GM18870 (cell line): ENCODE measurements at regions not wholly inside any gene's neighbourhood (a gene's known extent, or its start where the extent isn't known, plus 50 kb on each side); places are given as distances from the start of the nearest gene placed in this dataset.

Source experiments
- ATAC-seq: cut with Tn5 transposase; IDR thresholded peaks from one replicate; pipeline ENCODE4 v1.9.1; 2021; ENCODE audit warnings: moderate library complexity; ENCODE audit not compliant: unreplicated experiment

GRCh38 chr18:40524881-40525280 is 1430.2 kb upstream of the PIK3C3 start:
- ATAC-seq: no peak

DNA sequence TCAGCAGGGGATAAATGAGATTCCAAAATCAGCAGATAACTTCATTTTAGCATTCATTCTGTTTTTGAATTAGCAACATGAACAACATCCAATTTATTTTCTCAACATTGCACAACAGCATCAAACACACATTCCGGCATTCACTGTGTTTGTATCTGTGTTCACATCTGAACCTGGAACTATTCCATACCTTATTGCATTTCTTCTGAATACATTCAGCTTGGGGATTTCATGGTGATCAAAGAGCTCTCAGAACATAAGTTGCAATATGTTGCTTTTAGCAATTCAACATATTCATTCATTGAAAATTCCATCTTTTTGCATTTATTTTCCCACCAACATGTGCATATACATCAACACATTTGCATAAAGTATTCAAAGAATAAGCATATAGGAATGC is 1431.7 kb upstream of the PIK3C3 start:
- no peak for ATAC-seq

- no peak for ATAC-seq
Measured at GRCh38 chr18:40501026-40501425, 1454.0 kb upstream of the PIK3C3 start.

DNA sequence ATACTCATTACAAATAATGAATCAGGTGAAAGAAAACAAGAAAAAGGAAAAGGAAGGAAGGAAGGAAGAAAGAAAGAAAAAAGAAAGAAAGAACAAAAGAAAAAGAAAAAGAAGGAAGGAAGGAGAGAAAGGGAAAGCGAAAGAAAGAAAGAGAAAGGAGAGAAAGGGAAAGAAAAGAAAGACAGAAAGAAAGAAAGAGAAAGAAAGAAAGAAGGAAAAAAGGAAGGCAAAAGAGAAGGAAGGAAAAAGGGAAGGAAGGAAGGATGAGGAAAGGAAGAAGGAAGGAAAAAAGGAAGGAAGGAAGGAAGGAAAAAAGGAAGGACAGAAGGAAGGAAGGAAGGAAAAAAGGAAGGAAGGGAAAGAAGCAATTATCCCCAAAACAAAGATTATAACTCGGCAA is 1460.4 kb upstream of the PIK3C3 start:
- ATAC-seq: no peak

DNA sequence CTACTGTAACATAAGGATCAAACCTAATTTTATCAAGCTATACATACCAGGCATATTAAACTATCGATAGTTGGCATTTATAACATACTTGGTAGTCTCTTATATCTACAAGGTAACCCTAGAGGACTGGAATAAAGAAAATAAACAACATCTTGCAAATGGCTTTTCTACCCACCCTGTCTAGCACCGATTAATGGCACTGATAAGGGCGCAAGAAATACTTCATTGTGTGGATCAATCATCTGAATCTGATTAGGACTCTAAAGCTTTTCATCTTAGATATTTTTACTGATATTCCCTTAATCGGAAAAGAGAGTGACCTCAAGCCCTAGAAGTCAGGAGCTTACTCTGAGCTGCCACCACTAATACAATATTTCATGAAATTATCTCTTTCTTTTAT is 1461.7 kb upstream of the PIK3C3 start:
- ATAC-seq: no peak

DNA sequence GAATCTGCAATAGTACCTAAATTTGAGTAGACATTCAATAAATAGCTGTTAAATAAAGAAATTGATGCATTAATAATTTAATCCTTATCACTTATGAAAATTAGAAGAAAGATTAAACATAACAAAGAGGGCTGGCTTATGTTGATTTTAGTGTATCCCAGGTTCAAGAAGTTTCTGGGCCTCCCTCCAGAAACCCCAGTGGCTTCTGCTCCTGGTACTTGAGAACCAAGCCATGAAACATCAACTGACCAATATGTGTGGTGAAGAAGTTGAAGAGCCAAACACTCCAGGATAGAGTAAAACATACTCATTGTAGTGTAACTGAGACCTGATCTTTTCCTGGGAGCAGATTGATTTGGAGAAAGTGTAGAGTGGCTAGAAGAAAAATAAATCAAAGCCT is 1465.7 kb upstream of the PIK3C3 start:
- ATAC-seq: no peak

DNA sequence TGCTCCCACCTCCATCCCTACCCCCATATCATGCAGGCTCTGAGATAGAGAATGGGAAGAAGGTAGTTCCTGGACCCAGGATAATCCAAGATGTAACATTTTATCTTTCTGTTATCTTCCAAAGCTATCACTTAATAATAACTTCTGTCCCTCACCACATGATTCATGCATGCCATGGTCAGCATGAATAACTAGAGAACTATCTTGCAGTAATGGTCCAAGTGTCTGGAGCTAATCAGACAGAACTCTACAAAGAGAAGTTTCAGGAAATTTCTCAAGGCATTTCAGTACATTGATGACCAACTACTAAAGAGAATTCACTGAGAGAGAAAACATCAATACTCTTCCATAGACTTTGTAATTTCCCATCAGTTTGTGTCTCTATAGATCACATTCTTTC is 1469.7 kb upstream of the PIK3C3 start:
- ATAC-seq: no peak

GRCh38 chr18:40473221-40474029 is 1481.6 kb upstream of the PIK3C3 start:
- no peak for ATAC-seq

DNA sequence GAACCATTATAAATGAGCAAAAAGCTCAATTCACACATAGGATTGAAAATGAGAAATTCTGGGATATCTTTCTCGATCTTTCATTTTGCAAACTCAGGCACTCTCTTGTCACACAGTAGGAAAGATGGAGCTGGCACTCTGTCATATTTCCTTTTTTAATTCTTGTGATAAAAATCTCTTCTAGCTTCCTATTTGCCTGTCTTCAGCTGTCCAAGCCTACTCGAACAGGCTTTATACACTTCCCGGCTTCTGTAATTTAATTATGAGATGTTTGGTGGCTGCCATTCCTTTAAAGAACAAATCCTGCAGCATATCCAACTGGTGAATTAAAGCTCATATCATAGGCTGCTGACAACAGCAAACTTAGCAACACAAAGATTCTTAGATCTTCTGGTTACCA is 1484.3 kb upstream of the PIK3C3 start:
- ATAC-seq: no peak

DNA sequence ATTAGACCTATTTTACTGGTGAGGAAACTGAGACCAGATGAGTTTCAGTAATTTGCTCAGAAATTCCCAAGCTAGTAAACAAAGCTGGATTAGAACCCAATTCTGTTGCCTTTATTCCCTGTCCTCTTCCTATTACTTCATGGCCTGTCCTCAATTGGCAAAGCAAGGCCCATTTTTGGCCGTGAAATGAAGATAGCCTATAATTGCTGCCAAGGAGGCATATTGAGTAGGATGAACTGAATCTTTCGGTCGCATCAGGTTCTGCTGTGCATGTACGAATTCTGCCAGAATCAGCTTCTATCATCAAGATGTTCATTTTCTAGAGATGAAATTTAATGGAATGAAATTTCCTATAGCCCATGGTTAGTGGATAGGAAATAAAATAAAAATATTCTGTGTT is 1485.2 kb upstream of the PIK3C3 start:
- ATAC-seq: no peak

DNA sequence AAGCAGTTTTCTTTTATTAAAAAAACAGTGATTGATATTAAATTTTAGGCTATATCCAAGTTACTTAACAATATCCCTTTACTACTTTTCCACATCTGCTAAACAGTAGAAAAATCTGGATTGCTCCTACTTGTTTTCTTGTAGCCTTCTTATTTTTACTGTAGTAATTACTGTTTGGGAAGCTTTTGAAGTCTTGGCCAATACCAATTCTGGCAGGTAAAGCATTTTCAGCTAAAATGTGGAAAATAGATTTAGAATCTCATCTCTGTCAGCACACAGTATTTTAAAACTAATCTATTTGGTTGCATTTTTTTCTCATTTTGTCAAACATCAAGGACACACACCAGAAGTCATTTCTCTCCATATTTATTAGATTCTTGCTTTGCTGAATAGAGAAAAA is 1485.7 kb upstream of the PIK3C3 start:
- ATAC-seq: no peak

DNA sequence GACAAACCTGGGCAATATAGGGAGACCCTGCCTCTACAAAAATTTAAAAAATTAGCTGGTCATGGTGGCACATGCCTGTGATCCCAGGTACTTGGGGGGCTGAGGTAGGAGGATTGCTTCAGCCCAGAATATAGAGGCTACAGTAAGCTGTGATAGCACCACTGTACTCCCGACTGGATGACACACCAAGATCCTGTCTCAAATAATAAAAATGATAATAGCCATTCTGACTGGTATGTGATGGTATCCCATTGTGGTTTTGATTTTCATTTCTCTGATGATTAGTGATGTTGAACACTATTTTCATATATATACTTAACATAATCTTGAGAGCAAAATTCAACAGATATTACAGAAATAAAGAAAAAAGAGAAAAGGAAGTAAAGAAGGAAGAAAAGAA is 1491.0 kb upstream of the PIK3C3 start:
- no peak for ATAC-seq

DNA sequence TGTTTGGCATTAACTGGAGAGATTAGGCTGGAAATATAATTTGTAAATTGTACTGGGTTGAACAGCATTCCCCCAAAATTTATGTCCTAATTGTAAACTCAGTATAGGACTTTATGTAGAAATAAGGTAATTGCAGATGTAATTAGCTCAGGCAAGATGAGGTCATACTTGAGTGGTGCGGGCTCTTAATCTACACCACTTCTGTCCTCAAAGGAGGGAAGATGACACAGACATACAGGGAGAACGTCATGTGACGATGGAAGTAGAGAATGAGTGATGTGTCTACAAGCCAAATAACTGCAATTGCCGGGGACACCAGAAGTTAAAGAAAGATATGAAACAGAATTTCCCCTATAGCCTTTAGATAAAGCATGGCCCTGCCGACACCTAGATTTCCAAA is 1501.1 kb upstream of the PIK3C3 start:
- ATAC-seq: no peak

- no peak for ATAC-seq
Measured at GRCh38 chr18:40452599-40452998, 1502.4 kb upstream of the PIK3C3 start.

- no peak for ATAC-seq
Measured at GRCh38 chr18:40450751-40451150, 1504.3 kb upstream of the PIK3C3 start.

DNA sequence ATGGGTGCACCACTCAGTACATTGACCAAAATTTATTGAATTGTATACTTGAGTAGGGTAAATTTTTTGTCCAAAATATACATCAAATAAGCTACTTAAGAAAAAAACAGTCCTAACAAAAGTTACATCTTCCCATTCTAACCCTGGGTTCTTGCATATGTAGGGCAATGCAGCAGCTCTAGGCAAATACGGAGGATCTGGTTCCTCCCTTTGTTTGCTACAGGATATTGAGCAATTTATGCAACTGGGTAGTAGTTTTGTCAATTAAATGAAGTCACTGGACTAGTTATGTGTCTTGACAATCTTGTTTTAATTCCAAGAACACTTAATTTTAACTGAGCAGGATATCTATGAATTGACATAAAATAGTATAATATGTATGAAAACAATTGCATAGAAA is 1507.2 kb upstream of the PIK3C3 start:
- ATAC-seq: no peak

DNA sequence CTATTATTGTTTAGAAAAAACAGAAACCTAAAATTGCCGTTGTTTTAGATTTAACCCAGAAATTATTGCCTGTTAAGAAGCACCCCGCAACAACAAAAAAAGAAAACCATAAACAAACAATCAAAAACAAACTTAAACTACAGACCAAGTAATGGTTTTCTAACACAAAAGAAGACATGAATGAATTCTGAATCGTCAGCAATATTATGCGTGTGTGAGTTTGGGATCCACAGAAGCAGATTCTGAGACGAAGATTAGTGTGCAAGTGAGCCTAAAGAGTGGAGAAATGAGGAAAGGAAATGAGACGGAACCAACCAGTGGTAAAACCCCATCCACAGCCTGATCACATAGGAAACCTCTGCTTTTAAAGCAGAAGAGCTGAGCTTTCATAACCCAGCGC is 1514.9 kb upstream of the PIK3C3 start:
- ATAC-seq: no peak

GRCh38 chr18:40437517-40437916 is 1517.5 kb upstream of the PIK3C3 start:
- ATAC-seq: no peak

- ATAC-seq: no peak
Measured at GRCh38 chr18:40431071-40431985, 1523.7 kb upstream of the PIK3C3 start.

- ATAC-seq: no peak
Measured at GRCh38 chr18:40423291-40423690, 1531.7 kb upstream of the PIK3C3 start.

- no peak for ATAC-seq
Measured at GRCh38 chr18:40420675-40421074, 1534.4 kb upstream of the PIK3C3 start.

DNA sequence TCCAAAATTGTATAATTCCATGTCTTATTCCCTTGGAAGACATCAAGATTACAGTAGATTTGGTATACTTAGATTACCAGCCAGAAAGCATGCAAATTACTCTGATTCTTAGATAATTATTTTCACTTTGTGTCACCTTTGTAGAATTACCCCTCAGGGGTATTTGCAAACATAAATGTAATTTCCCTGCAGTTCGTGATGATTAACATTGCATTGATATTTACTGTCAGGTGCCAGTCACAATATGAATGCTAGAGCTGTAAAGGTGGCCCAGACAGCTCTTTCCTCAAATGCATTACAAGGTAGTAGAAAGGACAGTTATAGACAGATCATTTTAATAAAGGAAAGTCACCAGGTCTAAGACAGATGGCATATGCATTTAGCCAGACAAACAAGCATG is 1537.5 kb upstream of the PIK3C3 start:
- ATAC-seq: no peak
